Stimulated activated effector memory CD8-positive, alpha-beta T cell treated with anti-CD3 and anti-CD28 coated beads, Interleukin-12 subunit alpha, Interleukin-12 subunit beta, amount 100 ng/mL, for 72 hours (primary cell): ENCODE measurements at regions not wholly inside any gene's neighbourhood (a gene's known extent, or its start where the extent isn't known, plus 50 kb on each side); places are given as distances from the start of the nearest gene placed in this dataset.

Experiments used
- ATAC-seq: fragments of 150-1000 bp; cut with Tn5 transposase; 2 replicates; pipeline ENCODE4 v1.10.0; 2021
- DNase-seq, 2 donors: peaks; one replicate each; pipeline ENCODE4 v3.0.0; 2021 to 2022; ENCODE audit warnings: low spot score in 2 of 2
- H3K27ac Mint-ChIP-seq: one replicate; pipeline ENCODE4 v1.8.0; 2022; ENCODE audit warnings: mild to moderate bottlenecking, mixed read lengths
- H3K36me3 Mint-ChIP-seq: one replicate; pipeline ENCODE4 v1.8.0; 2022; ENCODE audit warnings: mild to moderate bottlenecking, mixed read lengths
- H3K4me1 Mint-ChIP-seq: one replicate; pipeline ENCODE4 v1.8.0; 2022; ENCODE audit warnings: mixed read lengths
- H3K4me3 Mint-ChIP-seq: one replicate; pipeline ENCODE4 v1.8.0; 2022; ENCODE audit warnings: mild to moderate bottlenecking, mixed read lengths
- H3K9me3 Mint-ChIP-seq: one replicate; pipeline ENCODE4 v1.8.0; 2022; ENCODE audit warnings: mixed read lengths

- no peak for DNase-seq
- no peak overlapping the region for H3K27ac Mint-ChIP-seq
- H3K4me1 Mint-ChIP-seq: peaks cover 32% of the 10 kb centered on the region
- H3K4me3 Mint-ChIP-seq: peak overlapping the region; percentile 3
- no peaks in the 10 kb centered on the region for H3K36me3 Mint-ChIP-seq
- ATAC-seq: no peak
- H3K9me3 Mint-ChIP-seq: no peaks in the 10 kb centered on the region
These were observed 54.9 kb upstream of the ZSWIM6 start for GRCh38 chr5:61277190-61277589.

- no peaks in the 10 kb centered on the region for H3K9me3 Mint-ChIP-seq
- no peak for DNase-seq
- H3K36me3 Mint-ChIP-seq: no peaks in the 10 kb centered on the region
- no peak overlapping the region for H3K27ac Mint-ChIP-seq
- peak overlapping the region; percentile 3 for H3K4me3 Mint-ChIP-seq
- no peak for ATAC-seq
- peaks cover 32% of the 10 kb centered on the region for H3K4me1 Mint-ChIP-seq
These were observed 54.3 kb upstream of the ZSWIM6 start for GRCh38 chr5:61277781-61278180.

DNA sequence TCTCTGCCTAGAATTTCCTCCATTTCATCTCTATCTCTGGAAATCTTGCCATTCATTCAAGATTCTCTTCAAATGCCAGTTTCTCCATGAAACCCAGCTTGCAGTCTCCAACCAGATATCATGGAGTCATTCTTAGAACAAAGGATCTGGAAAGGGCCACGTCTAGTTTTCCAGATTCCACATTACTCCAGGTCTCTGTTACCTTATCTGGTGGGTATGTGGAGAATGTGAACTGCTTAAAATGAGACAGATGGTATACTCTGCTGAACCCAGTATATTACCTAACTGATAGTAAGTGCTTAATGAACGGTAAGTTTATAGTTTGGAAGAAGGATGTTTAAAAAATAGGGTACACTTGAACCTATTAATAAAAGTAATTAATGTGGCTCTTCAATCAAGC, 52.3 kb upstream of the ZSWIM6 start:
- no peak overlapping the region for H3K27ac Mint-ChIP-seq
- no peaks in the 10 kb centered on the region for H3K36me3 Mint-ChIP-seq
- no peaks in the 10 kb centered on the region for H3K9me3 Mint-ChIP-seq
- DNase-seq: no peak
- H3K4me3 Mint-ChIP-seq: no peak overlapping the region
- no peak for ATAC-seq
- H3K4me1 Mint-ChIP-seq: peaks cover 32% of the 10 kb centered on the region

- no peak overlapping the region for H3K4me3 Mint-ChIP-seq
- no peaks in the 10 kb centered on the region for H3K36me3 Mint-ChIP-seq
- no peaks in the 10 kb centered on the region for H3K9me3 Mint-ChIP-seq
- no peak overlapping the region for H3K27ac Mint-ChIP-seq
- DNase-seq (no peak), ATAC-seq (peak; percentile 64)
- peaks cover 32% of the 10 kb centered on the region for H3K4me1 Mint-ChIP-seq
These were observed 51.9 kb upstream of the ZSWIM6 start for GRCh38 chr5:61280205-61280604.

- Mint-ChIP-seq H3K9me3 (no peaks in the 10 kb centered on the region), H3K4me3 (no peak overlapping the region), H3K27ac (no peak overlapping the region), H3K4me1 (peaks cover 26% of the 10 kb centered on the region), H3K36me3 (no peaks in the 10 kb centered on the region)
- DNase-seq: no peak
- ATAC-seq: peak; percentile 79
These were observed 51.2 kb upstream of the ZSWIM6 start for GRCh38 chr5:61280761-61281427.

DNA sequence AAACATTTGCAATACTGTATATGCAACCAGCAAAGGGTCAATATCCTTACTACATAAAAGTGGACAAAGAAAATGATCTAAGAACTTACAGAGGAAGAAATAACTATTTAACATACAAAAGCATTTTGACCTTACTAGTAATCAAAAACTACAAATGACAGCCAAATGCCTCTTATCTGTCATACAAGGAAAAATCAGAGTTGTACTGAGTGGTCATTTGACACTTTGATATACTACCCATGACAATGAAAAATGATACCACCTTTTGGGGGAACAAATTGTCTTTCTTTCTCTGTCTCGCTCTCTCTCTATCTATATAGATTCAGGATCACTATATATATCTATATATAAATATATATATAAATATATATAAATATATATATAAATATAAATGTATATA, 50.4 kb upstream of the ZSWIM6 start:
- H3K36me3 Mint-ChIP-seq: no peaks in the 10 kb centered on the region
- ATAC-seq (no peak), DNase-seq (no peak)
- H3K27ac Mint-ChIP-seq: no peak overlapping the region
- no peaks in the 10 kb centered on the region for H3K9me3 Mint-ChIP-seq
- peaks cover 24% of the 10 kb centered on the region for H3K4me1 Mint-ChIP-seq
- no peak overlapping the region for H3K4me3 Mint-ChIP-seq
